ENCODE measurements at regions not wholly inside any gene's neighbourhood (a gene's known extent, or its start where the extent isn't known, plus 50 kb on each side); places are given as distances from the start of the nearest gene placed in this dataset.

- no peak for DNase-seq (ENCODE audit: low read depth)
Measured at GRCh38 chr14:98375566-98375965, 896.4 kb downstream of the BCL11B start.

GRCh38 chr14:98379830-98380229, 892.2 kb downstream of the BCL11B start:
- no peak for DNase-seq (ENCODE audit: low read depth)

- DNase-seq (ENCODE audit: low read depth) = no peak
Measured at GRCh38 chr14:98382662-98383061, 889.3 kb downstream of the BCL11B start.

DNA sequence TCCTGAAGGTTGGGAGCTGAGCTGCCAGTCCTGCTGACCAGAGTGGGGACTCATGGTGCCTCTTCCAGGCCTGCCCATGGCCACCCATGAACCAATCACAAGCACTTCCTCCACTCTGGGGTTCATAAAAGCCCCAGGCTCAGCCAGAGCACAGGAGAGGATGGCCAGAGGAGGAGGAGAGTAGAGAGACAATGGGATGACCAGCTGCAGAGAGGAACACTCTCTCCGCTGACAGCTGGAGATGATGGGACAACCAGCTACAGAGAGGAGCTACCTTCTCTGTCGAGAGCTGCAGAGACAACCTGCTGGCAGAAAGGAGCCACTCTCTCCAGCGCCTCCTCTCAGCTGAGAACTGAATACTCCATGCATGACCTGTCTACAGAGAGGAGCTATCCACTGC, 886.1 kb downstream of the BCL11B start:
- no peak for DNase-seq (ENCODE audit: low read depth)

DNA sequence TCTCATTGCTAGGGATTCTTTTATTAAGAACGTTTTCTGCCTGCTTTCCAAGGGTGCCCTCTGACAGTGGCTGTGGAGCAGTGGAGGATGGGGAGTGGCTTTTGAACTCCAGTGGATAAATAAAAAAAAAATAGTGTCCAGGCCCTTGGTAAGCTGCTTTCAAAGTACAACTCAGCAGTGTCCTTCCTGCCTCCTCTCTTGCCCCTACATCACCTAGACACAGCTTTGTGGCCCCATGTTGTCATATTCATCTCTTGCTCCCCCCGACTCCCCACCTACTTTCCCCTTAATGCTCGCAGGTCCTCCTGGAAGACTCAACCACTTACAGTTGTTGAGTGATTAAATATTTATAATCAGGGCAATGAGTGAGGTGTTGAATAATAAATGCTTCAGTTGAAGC, 880.9 kb downstream of the BCL11B start:
- no peak for DNase-seq (ENCODE audit: low read depth)

DNA sequence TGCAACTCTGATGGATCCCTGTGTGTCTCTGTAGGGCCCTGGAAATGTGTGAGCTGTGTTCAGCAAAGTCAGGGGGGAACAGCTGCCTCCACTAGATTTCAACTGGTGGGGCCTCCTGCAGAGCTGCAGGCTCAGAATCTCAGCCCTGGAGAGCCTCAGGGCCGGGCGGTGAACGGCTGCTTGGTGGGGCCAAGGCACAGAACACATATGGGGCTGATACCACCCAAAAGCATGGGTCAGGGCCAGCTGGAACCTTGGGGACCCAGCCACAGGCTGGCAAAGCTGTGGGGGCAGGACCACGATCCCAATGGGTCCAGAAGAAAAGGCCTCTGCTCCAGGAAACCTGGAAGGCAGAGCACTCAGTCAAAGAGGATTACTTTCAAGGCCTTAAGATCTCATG, 878.5 kb downstream of the BCL11B start:
- DNase-seq (ENCODE audit: low read depth) = no peak

GRCh38 chr14:98404811-98405210, 867.2 kb downstream of the BCL11B start:
- DNase-seq (ENCODE audit: low read depth) = no peak

DNA sequence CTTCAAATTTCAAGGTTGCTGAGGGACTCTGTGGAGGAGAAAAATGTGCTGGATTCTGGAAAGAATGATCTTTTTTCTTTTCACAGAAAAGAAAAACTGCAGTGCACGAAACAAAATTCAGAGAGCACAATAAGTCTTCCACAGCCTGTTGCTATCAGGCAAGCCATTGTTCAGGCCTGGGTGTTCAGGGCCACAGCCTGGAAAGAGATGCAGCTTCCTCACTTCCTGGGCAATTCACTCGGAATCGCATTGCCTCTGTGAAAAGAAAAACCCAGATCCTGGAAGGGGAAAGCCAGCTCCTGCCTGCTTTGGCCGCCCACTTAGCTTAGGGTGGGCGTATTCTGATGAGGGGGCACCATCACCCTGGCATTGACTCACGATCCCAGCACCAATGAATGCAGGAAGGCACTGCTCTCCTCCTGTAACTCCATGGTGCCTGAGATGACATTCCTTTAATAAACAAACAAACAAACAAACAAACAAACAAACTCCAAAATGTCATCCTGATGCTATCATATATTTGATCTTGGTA, 863.9 kb downstream of the BCL11B start:
- no peak for DNase-seq (ENCODE audit: low read depth)

- DNase-seq (ENCODE audit: low read depth) = no peak
Measured at GRCh38 chr14:98408713-98409112, 863.3 kb downstream of the BCL11B start.

GRCh38 chr14:98411154-98411553, 860.8 kb downstream of the BCL11B start:
- no peak for DNase-seq (ENCODE audit: low read depth)

GRCh38 chr14:98412431-98412830, 859.6 kb downstream of the BCL11B start:
- DNase-seq (ENCODE audit: low read depth) = no peak

- no peak for DNase-seq (ENCODE audit: low read depth)
Measured at GRCh38 chr14:98415766-98416165, 856.2 kb downstream of the BCL11B start.

DNA sequence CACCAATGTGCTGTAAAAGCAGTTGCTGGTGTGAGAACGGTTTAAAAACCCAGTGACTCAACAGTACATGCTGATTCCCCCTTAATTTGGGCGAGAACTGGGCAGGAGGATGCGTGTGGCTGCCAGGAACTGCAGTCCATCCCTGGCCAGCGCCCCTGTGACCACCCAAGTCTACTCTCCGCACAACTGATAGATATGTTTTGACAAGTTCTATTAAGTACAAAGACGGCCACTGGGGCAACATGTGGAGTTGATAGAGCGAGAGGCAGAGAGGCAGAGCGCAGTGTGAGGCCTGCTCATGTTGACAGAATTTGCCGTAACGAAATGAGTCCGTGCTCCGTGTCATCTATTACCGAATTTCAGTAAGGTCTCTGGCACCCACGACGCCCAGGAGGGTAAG, 855.0 kb downstream of the BCL11B start:
- no peak for DNase-seq (ENCODE audit: low read depth)

GRCh38 chr14:98428483-98428994, 843.5 kb downstream of the BCL11B start:
- no peak for DNase-seq (ENCODE audit: low read depth)

GRCh38 chr14:98433436-98433835, 838.6 kb downstream of the BCL11B start:
- DNase-seq (ENCODE audit: low read depth) = no peak

DNA sequence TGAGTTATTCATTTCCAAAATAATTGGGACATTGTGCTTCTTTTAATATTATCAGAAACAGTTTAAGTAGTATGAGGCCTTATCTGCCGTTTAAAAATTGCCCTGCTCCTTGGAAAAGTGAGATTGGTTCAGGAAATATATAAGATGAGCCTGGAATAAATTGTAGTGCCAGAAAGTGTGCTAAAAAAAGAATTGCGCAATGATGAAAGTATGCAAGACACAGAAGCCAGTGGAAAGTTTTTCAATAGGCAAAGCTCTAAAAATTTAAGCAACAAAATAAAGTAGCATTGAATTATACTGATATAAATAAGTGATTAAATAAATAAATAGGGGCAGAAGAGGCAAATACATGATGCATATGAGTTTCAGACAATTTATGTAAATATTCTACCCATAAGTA, 834.9 kb downstream of the BCL11B start:
- DNase-seq (ENCODE audit: low read depth) = no peak

GRCh38 chr14:98444077-98444476, 827.9 kb downstream of the BCL11B start:
- DNase-seq (ENCODE audit: low read depth) = no peak

GRCh38 chr14:98445718-98446117, 826.3 kb downstream of the BCL11B start:
- no peak for DNase-seq (ENCODE audit: low read depth)

DNA sequence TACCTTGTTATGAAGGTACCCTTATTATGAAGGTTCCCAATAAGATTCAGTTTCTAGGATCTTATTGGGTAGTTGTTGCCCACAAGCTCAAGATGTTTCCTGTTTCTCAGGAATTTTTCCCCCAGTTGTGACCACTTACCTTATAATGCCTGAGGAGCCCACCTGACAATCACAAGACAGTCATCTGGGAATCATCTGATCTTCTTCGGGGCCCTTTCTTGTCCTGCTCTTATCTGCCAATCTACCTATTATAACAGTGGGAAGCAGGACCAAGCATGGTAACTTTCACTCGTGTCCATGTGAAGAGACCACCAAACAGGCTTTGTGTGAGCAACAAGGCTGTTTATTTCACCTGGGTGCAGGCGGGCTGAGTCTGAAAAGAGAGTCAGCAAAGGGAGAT, 825.5 kb downstream of the BCL11B start:
- DNase-seq (ENCODE audit: low read depth) = no peak

DNA sequence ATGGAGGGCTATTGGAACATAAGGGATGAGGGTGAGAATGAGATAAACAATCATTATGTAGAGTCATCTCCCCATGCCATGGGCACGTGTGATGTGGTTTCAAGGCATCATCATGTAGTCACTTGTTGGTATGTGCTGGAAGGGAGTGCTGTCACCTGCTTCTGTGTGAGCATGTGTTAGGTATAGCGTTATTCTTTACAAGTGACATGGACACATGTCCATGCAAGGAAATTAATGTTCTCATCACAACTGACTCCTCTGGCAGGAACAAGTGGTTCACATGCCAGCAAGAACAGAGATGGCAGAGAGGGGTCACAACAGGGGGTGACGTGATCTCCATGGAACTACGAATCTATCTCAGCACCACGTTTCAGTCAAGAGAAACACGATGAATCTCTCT, 815.8 kb downstream of the BCL11B start:
- no peak for DNase-seq (ENCODE audit: low read depth)

DNA sequence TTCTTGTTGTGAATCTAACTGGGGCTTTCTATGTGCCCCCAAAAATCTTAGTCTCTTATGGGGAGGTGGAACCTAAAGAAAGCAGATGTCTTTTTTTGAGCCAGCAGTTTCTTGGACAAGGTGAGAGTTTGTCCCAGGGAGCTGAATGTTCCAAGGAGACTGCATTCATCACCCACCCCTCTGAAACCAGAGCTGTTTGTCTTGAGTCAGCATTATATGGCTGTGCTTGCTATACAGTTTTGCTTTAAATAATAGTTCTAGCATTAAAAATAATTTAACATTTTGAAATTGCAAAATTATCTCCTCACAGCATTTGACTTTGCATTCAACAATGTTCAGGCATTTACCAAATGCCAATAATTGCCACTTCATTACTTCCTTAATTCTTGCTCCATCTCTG, 813.3 kb downstream of the BCL11B start:
- no peak for DNase-seq (ENCODE audit: low read depth)

GRCh38 chr14:98462908-98463307, 809.1 kb downstream of the BCL11B start:
- no peak for DNase-seq (ENCODE audit: low read depth)

DNA sequence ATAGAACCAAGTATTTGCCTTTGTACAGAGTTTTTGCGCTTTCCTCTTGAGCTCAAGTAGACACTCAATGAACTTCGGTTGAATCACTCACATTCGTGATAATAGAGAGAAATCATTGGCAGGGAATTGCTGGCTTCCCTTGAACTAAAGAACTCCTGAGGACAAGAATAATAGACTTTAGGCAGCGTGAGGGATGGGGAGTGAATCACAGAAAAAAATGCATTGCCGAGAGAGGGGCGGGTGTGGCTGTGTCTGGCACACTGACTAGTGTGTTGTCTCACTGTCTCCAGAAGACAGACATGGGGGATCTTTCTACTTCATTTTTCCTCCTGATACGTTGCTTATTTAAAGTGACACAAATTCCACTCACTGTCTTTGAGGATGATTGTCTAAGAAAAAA, 805.2 kb downstream of the BCL11B start:
- DNase-seq (ENCODE audit: low read depth) = no peak

GRCh38 chr14:98470663-98471062, 801.3 kb downstream of the BCL11B start:
- no peak for DNase-seq (ENCODE audit: low read depth)

DNA sequence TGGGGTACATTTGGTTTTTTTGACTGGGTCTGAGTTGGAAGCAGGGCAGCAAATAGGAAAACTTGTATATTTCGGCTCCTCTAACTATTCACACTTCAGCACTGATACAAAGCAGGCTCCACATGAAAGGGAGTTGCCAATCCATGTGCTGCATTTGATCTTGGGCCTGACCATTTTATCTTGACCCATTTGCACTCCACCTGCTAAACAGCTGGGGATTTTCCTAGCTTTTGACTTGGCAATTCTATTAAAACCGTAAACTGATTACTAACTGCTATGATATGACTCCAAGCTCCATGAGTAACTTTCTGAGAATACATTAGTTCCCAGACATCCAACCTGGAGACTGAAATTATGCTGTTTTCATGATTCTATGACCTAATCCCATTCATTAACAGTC, 797.1 kb downstream of the BCL11B start:
- no peak for DNase-seq (ENCODE audit: low read depth)
